HG03432 (cell line): ENCODE measurements at regions not wholly inside any gene's neighbourhood (a gene's known extent, or its start where the extent isn't known, plus 50 kb on each side); places are given as distances from the start of the nearest gene placed in this dataset.
"Not testable (repeated sequence)": the region's sequence is repeated elsewhere in the genome, so short reads cannot be mapped to it uniquely, and the experiment has no call there.

ENCODE experiments used
- ATAC-seq: cut with Tn5 transposase; IDR thresholded peaks from one replicate; pipeline ENCODE4 v1.9.1; 2021; ENCODE audit warnings: mild to moderate bottlenecking, moderate library complexity; ENCODE audit not compliant: unreplicated experiment

DNA sequence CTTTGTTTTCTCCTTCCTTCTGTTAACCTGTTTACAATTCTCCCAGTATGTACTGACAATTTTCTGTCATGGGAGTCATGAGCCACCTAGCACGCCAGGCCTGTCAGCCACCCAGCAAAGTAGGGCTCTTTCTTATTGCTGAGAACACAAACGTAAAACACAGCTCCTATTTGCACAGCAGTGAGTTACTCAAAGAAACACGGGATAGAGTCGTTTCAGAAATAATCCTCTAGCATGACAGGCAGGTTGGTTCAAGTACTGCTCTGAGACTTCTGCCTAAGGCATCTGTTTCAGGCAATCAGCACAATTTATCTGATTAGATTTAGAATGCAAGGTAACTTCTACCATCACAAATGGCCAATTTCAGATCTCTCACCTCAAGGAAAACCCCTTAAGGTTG is 88.8 kb downstream of the CD24 start:
- no peak for ATAC-seq

DNA sequence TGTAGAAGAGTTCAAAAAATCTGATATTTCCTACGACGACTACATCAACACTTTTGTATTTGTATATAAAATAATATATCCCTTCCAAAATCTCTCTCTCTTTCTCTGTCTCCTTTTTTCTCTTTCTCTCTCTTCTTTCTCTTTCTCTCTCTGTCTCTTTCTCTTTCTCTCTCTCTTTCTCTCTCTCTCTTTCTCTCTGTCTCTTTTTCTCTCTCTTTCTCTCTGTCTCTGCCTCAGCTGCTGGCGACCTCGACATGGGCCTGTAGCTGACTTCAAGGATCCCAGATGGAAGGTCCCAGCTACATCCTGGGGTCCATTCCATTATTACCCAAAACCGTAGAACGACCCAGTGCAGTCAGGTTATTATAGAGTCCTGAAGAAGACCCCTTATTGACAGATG is 90.0 kb downstream of the CD24 start:
- no peak for ATAC-seq

DNA sequence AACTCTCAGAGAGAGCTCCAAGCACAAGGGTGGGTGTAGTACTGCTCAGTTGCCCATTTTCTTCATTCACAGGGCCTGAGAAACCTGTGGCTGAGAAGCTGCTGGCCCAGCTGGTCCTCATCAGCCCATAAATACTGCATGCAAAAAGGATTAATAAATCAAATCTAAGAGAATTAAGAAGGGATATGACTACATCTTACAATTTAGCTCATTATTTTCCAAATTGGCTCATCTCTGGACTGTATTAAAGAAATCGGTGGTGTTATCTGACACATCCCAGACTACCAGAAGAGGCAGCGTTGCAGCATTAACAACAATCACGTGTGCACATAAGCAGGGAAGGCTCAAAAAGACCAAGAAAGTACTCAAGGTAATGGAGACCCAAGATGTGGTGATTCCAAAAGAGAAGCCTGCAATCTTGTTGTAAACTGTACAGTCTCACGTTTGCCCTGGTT is 90.7 kb downstream of the CD24 start:
- ATAC-seq, result no peak

DNA sequence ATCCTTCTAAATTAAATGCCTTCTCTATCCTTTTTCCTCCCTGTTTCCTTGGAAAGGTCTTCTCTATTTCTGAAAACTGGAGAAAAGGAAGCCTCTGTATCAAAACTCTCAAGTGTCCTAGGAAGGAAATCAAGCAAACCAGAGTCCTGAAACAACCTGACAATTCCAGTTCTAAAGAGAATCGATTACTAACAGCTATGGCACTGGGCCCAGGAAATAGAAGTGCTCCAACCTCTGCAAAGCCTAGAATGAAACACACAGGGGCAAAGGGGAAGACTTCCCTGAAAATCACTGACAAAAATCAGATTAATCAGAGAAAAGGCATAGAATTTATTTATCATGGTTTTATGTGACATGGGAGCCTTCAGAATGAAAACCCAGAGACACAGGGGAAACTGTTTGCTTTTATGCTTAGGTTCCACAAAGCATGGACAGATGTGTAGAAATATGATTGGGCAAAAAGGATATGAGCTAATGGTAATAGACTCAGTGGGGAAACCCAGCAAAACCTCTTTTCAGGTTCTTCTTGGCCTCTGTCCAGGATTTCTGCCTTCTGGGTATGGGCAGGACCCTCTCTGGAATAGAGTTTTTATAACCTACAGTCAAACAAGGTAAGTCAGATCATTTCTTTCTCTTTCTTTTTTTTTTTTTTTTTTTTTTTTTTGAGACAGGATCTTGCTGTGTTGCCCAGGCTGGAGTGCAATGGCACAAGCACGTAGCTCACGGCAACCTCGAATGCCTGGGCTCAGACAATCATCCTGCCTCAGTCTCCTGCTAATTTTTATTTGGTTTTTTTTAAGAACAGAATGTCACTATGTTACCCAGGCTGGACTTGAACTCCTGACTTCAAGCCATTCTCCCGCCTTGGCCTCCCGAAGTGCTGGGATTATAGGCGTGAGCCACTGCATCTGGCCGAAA is 91.7 kb downstream of the CD24 start:
- ATAC-seq, result no peak

- ATAC-seq, result no peak
Observed at GRCh38 chr6:106882138-106882537, 92.4 kb downstream of the CD24 start.

- no peak for ATAC-seq
Observed at GRCh38 chr6:106880952-106881351, 93.6 kb downstream of the CD24 start.

GRCh38 chr6:106875782-106876321 is 98.7 kb downstream of the CD24 start:
- ATAC-seq, result no peak

- ATAC-seq, result no peak
Observed at GRCh38 chr6:106874481-106874880, 100.0 kb downstream of the CD24 start.

- ATAC-seq, result no peak
Observed at GRCh38 chr6:106872049-106872448, 102.5 kb downstream of the CD24 start.

DNA sequence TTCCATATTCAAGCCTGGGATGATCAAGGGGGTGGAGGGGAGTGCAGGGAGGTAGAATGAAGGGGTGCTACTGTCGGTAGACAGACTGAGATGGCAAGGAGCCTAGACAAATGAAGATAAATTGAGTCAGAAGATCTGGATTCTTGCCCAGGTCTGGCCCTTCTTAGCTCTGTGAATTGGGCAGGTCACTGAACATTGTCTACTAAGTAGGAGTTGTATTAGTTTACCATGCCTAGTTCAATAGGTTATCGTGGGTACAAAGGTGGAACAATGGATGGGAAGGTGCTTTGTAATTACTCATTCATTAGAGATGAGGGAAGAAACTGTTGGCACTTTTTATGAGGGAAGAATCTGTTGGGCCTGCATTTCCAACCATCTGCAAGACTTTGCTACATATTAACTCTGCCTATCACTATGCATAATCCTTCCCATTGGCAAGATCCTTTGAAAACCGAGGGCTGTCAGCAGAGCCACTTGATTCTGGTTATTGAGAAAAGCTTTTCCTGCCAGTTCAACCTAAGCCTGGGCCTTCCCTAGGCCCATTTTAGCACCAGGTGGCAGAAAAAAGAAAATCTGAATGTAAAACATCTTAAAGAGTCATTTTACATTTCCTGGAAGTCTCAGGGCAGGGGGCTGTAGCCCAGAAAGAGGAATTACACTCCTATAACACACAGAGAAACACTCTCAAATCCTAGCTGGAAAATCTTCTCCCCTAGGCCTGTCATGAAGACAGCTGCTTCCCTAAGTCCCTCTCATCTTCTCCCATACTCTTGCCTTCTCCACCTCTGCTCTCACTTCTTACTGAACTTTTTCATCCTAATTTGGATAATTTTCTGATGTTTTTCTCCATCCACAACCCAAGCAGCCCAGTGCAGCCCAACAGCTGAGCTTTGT is 103.5 kb downstream of the CD24 start:
- no peak for ATAC-seq

DNA sequence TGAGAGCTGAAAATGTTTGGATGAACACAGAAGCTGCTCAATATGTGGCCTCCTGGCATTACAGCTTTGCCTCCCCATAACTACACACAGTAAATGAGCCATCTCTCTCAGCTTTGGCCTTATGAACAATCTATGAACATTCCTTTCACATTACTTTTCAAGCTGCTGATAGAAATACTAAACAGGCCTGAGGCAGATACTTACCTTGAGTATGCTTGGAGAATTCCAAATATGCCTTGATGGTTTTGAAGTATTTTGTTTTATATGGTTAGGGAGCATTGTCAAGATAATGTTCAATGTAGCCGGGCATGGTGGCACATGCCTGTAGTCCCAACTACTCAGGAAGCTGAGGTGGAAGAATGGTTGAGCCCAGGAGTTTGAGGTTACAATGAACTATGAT is 104.5 kb downstream of the CD24 start:
- no peak for ATAC-seq

DNA sequence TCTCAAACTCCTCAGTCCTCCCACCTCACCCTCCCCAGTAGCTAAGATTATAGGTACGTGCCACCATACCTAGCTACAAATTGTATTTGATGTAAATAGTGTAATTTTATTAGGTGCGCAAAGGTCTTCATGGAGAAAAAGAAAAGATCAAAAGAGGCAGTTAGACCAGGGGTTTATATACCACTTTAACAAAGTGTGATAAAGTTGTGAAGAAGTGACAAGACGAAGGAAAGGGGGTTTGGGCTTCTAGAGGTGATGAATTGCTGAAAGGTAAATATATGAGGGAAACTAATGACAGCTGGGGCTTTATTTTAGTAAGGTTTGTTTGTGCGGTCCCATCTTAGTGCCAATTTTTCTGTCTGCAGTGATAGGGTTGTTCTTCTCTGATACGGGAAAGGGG is 105.3 kb downstream of the CD24 start:
- no peak for ATAC-seq

DNA sequence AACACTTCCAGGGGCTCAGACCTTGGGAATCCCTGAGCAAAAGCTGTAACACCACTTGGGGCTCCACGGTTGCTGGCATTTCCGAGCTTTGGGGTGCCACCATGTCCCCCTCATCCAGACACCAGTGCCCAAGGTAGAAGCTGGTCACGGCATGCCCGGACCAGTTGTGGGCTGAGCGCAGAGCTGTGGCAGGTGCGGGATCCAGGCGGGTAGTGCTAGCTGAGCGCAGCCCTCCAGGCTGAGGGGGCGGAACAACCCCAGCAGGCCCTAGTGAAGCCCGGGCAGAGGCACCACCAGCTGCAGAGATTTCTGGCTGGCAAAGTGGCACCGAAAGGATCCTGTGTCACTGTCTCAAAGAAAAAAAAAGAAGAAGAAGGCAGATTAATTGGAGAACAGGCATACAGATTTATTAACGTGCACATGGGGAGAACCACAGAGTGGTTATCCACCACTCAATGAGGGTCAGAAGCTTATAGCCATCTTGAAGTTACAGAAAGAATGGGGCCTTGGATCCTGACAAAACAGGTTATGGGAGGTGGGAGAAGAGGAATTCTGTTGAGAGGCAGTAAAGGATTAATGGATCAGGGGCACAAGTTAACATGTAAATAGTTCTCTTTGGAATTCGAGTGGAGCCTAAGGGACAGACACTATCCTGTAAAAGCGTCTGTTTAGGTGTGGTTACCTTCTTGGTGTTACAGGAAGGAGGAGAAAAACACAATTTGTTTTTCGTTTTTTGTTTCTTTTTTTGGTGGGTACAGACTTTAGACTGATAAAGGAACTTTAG is 107.5 kb downstream of the CD24 start:
- ATAC-seq, result no peak

- ATAC-seq, result no peak
Observed at GRCh38 chr6:106862858-106863257, 111.7 kb downstream of the CD24 start.

DNA sequence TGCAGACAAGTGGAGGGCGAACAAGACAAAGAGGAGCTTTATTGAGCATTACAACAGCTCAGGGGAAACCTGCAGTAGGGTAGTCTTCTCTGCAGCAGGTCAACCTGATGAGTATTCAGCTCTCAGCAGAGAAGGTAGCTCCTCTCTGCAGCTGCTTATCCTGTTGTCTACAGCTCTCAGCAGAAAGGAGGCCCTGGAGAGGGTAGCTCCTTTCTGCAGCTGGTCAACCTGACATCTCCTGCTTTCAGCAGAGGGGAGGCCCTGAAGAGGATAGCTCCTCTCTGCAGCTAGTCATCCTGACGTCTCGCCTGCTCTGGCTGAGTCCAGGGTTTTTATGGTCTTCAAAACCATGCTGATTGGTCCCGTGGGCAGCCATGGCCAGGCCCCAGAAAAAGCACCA is 113.6 kb downstream of the CD24 start:
- ATAC-seq, result no peak

GRCh38 chr6:106858653-106859092 is 115.9 kb downstream of the CD24 start:
- ATAC-seq, result no peak

DNA sequence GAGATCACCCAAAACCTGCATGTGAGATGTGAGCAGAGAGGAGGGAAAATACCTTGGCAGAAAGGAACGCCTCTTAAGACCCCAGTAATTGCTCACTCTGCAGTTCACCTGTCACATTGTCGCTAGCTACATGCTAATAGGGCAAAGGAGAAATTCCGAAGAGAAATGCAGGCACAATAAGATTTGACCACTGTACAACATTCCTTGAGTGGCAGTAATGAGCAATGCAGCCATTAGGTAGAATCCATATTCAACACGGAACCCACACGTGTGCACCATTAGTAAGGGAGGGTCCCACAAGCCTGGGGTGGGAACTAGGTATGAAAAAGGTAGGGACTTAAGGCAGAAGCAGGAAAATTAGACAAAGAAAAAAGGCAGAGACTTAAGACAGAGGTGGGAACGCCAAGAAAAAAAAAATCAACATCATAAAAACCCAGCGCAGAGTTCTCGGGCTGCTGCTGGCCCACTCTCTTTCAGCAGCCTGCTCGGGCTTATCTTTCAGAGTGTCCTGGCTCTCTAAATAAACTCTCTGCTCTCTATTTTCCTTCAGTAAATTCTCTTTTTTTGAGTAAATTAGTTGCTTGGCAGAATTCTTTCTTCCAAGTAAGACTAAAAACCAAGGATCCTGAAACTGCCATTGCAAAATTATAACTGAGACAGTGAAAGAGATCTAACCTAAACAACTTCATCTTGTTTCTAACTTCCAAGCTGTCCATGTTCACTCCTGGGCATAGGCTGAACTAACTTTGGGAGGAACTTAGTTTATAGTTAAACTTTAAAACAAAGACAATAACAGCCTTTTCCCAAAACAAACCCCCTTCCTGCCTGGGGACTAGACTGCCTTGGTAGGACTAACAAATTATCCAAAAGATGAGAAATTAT is 116.5 kb downstream of the CD24 start:
- no peak for ATAC-seq

DNA sequence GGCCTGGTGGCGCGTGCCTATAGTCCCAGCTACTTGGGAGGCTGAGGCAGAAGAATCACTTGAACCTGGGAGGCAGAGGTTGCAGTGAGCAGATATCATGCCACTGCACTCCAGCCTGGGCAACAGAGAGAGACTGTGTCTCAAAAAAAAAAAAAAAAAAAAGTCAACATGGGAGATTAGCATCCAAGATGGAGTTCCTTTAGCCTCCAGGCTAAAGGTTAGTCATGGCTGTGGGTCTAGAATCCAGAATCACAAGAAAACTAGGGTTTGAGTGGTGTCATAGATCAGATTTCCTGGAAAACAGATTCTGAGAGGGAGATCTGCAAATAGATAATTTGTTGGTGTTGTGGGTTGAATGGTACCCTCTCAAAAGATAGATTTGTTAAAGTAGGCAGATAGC is 117.2 kb downstream of the CD24 start:
- ATAC-seq, result not testable (repeated sequence)

DNA sequence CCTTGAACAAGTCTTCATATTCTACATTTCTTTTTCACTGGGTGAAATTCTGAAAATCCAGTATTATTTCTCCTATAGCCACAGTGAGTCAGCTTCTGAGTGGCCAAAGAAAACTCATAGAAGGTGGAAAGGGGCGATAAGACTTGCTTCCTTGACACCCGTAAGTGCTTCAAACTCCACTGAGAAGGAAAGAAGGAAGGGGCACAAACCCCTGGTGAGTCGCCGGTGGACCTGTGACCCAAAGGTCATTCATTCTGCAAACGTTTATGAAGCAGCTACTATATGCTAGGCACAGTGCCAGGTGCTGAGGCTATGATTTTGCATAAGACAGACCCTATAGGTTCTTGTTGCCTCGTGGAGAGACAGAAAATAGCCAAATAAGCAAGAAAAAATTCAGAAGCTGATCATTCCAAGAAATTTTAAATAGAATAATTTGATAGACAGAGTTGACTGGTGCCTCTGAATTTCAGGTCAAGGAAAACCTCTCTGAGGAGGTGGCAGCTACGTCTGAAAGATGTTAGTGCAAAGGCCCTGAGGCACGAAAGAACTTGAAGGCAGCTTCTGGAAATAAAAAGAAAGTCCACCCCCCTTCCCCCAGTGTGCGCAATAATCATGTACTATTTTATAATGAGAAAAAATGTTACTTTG is 118.2 kb downstream of the CD24 start:
- no peak for ATAC-seq
